TTC549 (cell line): ENCODE measurements at regions not wholly inside any gene's neighbourhood (a gene's known extent, or its start where the extent isn't known, plus 50 kb on each side); places are given as distances from the start of the nearest gene placed in this dataset.
"Not testable (repeated sequence)": the region's sequence is repeated elsewhere in the genome, so short reads cannot be mapped to it uniquely, and the experiment has no call there.

Source experiments
- FAIRE-seq: peaks from 2 replicates; lab custom pipeline; 2012; peaks lifted over from hg19 to GRCh38; lab: Jason Lieb, UNC

GRCh38 chr14:31911160-31911559 is 165.9 kb upstream of the ARHGAP5 start:
- FAIRE-seq: no peak

- no peak for FAIRE-seq
These were observed 163.7 kb upstream of the ARHGAP5 start for GRCh38 chr14:31913370-31913769.

GRCh38 chr14:31918289-31918688 is 158.8 kb upstream of the ARHGAP5 start:
- not testable (repeated sequence) for FAIRE-seq

GRCh38 chr14:31920001-31920400 is 157.1 kb upstream of the ARHGAP5 start:
- FAIRE-seq: no peak

GRCh38 chr14:31920989-31921650 is 156.0 kb upstream of the ARHGAP5 start:
- FAIRE-seq: no peak

GRCh38 chr14:31921721-31922120 is 155.4 kb upstream of the ARHGAP5 start:
- FAIRE-seq: no peak

GRCh38 chr14:31926123-31926522 is 151.0 kb upstream of the ARHGAP5 start:
- peak; percentile 69 for FAIRE-seq

GRCh38 chr14:31926652-31927347 is 150.3 kb upstream of the ARHGAP5 start:
- no peak for FAIRE-seq

- no peak for FAIRE-seq
These were observed 149.7 kb upstream of the ARHGAP5 start for GRCh38 chr14:31927348-31927832.

- FAIRE-seq: no peak
These were observed 147.0 kb upstream of the ARHGAP5 start for GRCh38 chr14:31930070-31930469.

- no peak for FAIRE-seq
These were observed 146.4 kb upstream of the ARHGAP5 start for GRCh38 chr14:31930493-31931240.

GRCh38 chr14:31932675-31933074 is 144.4 kb upstream of the ARHGAP5 start:
- no peak for FAIRE-seq

GRCh38 chr14:31933716-31934115 is 143.4 kb upstream of the ARHGAP5 start:
- FAIRE-seq: no peak

GRCh38 chr14:31934767-31935266 is 142.3 kb upstream of the ARHGAP5 start:
- peak; percentile 25 for FAIRE-seq

GRCh38 chr14:31935391-31935790 is 141.7 kb upstream of the ARHGAP5 start:
- no peak for FAIRE-seq

- no peak for FAIRE-seq
These were observed 141.0 kb upstream of the ARHGAP5 start for GRCh38 chr14:31936115-31936514.

GRCh38 chr14:31937730-31938346 is 139.3 kb upstream of the ARHGAP5 start:
- no peak for FAIRE-seq

- no peak for FAIRE-seq
These were observed 137.2 kb upstream of the ARHGAP5 start for GRCh38 chr14:31939934-31940333.

GRCh38 chr14:31941487-31941886 is 135.6 kb upstream of the ARHGAP5 start:
- no peak for FAIRE-seq

GRCh38 chr14:31942166-31942841 is 134.8 kb upstream of the ARHGAP5 start:
- no peak for FAIRE-seq

GRCh38 chr14:31943217-31943799 is 133.8 kb upstream of the ARHGAP5 start:
- FAIRE-seq: no peak
